ENCODE measurements at regions not wholly inside any gene's neighbourhood (a gene's known extent, or its start where the extent isn't known, plus 50 kb on each side); places are given as distances from the start of the nearest gene placed in this dataset.

DNA sequence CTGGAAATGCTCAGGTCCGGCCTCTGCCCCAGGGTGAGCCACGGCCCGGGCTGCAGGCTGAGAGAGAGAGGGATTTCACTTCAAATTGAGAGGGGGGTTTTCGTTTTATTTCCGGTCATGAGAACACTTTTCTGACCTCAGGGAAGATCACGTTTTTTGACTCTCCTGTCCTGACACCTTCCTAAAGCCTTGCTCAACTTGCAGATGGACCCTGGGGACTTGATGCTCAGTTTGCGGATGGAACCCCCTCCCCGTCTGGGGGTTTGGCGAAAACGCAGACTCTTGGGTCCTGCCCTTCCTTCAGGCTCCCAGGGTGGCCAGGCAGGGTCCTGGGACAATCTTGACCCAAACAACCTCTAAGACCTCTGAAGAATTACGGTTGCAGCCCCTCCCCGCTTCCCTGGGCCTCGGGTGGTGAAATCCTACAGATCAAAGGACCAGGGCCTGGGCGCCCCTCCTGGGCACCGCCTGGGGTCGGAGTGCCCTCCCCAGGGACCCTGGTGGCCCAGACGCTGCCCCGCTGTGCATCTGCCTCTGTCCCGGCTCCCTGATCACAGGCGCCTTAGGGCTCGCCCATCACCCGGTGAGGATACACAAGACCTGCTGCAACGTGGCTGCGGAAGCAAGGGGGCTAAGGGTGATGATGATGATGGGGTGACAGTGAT lies 148.2 kb downstream of the ERMARD start:
- DNase-seq: no peak

GRCh38 chr6:169898788-169899480 lies 147.5 kb downstream of the ERMARD start:
- no peak for DNase-seq

GRCh38 chr6:169897601-169898358 lies 146.4 kb downstream of the ERMARD start:
- DNase-seq: no peak

DNA sequence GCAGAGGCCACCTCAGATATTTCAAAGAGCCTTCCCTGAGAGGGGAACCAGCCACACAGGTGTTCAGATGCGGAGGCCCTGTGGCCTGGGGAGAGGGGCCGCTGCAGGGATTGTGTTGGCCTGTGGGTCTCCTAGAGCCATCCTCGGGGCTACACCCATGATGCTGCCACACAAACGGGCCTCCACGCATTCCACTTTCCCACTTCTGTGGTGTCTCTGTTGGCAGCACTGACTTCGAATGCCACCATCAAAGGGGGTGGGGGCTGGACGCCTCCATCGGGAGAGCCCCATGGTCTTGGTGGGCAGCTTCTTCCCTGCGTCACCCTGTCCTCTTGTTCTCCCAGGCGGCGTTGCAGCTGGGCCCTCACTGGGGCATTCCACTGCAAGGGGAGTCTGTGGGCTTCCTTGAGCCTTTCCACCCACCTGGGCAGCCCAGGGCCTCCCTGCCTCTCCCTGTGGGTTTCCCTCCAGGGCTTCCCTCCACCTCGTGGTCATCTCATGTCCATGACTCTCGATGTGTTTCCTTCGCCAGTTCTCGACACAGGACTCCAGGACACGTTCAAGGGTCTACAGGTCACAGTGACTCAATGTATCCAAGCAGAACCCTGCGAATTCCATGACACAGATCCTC lies 145.5 kb downstream of the ERMARD start:
- DNase-seq: no peak

GRCh38 chr6:169895926-169896761 lies 144.7 kb downstream of the ERMARD start:
- DNase-seq: no peak

DNA sequence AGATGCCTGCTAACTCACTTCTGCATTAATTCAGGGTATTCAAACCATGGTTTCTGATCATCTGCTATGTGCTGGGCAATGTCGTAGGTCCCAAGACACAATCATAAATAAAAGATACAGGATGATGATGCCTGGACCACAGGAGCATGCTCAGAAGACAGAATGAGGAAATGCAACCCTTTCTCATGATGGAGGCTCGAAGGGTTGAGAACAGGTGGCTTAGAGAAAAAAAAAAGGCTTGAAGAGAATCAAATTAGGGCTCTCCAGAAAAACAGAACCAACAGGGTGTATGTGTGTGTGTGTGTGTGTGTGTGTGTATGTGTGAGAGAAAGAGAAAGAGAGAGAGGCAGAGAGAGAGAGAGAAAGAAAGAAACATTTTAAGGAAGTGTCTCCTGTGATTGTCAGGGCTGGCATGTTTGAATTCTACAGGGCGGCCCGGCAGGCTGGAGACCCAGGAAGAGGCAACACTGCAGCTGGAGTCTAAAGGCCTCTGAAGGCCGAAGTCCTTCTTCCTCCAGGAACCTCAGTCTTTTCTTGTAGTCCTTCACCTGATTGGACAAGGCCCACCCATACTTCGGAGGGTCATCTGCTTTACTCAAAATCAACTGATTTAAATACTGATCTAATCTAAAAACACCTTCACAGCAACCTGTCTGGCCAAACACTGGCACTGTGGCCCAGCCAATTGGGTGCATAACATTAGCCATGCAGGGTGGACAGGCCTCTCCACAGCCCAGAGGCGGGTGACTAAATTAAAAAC lies 143.8 kb downstream of the ERMARD start:
- no peak for DNase-seq

GRCh38 chr6:169894377-169894960 lies 143.0 kb downstream of the ERMARD start:
- DNase-seq: no peak

GRCh38 chr6:169893624-169894023 lies 142.2 kb downstream of the ERMARD start:
- no peak for DNase-seq

DNA sequence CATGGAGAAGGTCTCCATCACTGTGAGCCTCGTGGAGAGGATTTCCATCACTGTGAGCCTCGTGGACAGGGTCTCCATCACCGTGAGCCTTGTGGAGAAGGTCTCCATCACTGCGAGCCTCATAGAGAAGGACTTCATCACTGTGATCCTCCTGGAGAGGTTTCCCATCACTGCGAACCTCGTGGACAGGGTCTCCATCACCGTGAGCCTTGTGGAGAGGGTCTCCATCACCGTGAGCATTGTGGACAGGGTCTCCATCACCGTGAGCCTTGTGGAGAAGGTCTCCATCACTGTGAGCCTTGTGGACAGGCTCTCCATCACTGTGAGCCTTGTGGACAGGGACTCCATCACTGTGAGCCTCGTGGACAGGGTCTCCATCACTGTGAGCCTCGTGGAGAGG lies 140.4 kb downstream of the ERMARD start:
- no peak for DNase-seq

DNA sequence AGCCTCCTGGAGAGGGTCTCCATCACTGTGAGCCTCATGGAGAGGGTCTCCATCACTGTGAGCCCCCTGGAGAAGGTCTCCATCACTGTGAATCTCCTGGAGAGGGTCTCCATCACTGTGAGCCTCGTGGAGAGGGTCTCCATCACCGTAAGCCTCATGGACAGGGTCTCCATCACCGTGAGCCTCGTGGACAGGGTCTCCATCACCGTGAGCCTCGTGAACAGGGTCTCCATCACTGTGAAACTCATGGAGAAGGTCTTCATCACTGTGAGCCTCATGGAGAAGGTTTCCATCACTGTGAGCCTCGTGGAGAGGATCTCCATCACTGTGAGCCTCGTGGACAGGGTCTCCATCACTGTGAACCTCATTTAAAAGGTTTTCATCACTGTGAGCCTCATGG lies 140.0 kb downstream of the ERMARD start:
- no peak for DNase-seq

DNA sequence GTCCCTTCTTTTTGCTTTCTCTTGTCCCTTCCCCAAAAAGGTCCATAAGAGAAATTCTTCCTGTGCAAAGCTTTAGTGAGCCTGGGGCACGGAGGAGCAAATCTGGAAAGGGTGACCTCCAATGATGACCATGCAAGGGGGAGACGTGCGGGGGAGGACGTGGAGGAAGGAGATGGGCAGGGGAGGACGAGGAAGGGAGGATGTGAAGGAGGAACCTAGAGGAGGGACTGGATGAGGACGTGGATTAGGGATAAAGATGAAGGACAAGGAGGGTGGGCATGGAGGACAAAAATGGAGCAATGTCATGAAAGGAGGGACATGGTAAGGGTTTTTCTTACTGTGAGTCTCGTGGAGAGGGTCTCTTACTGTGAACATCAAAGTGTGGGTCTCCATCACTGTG lies 139.5 kb downstream of the ERMARD start:
- DNase-seq: no peak

GRCh38 chr6:169890049-169890448 lies 138.6 kb downstream of the ERMARD start:
- DNase-seq: no peak

DNA sequence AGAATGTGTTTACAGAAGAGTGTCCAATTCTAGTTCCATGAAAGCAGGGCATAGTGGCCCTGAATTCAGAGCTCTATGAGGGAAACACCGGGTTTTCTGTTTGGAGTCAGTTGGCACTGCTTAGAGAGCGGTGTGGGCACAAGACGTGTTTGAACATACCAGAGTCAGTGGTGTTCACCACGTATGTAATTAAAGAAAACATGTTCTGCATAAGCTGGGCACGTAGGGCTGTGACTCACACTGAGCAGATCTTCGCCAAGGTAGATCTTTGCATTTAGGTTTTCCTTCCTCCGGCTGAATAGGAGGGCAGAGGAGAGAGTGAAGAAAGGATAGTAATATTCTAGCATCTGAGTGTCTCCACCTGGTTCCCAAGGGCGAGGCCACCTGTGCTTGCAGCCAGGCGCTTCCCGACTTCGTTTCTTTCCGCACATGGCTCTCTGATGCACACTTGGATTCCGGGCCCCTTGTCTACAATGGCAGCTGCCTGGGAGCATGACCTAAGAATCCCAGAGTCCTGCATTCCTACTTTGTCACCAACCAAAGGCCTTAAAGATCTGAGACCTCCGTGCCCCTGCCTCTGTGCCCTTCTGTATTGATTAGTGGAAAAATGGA lies 136.2 kb downstream of the ERMARD start:
- DNase-seq: no peak

DNA sequence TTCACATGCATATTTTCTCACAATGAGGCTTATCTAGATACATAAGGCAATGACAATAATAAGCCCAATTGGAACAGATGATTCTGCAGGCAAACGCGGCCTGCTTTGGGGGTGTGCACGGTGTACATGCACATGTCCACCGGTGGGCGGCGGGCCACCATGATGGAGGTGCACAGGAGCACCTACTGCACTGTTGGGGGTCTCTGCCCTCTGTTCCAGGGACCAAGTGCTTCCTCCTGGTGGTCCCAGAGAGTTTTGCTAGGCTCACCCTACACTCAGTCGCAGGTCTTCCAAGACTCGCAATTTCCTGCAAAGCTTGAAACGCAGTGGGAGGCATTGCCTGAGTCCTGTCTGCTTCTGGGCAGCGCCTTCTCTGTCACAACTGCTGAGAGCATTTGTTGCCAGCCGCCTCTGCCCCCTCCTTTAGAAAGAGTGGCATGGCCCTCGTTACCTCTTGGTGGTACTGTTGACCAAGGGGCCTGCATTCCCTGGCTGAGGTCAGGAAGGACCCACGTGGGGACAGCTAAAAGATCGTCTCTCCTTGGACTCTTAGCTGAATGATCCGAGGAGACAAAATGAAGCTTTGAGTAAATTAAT lies 135.3 kb downstream of the ERMARD start:
- no peak for DNase-seq

DNA sequence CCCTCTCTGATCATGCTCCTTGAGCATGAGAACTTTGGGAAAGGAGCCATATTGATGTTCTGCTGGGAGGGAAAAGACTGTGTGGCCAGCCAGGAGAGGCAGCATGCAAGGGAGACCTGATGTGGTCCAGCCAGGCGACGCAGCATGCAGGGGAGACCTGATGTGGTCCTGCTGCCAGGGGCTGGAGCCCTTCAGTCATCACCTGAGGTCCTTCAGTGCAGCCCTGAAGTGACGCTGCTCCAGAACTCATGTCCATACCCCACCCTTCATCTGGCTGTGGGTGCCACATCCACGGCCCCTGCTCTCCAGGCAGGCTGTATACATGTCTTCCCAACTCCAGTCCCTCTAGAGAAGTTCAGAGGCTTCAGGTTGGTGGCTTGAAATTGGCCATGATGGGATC lies 134.4 kb downstream of the ERMARD start:
- DNase-seq: no peak

- no peak for DNase-seq
Observed at GRCh38 chr6:169885131-169885530, 133.7 kb downstream of the ERMARD start.

GRCh38 chr6:169884158-169884557 lies 132.7 kb downstream of the ERMARD start:
- DNase-seq: no peak

- DNase-seq: no peak
Observed at GRCh38 chr6:169883316-169883715, 131.9 kb downstream of the ERMARD start.

GRCh38 chr6:169881976-169882375 lies 130.6 kb downstream of the ERMARD start:
- DNase-seq: no peak

GRCh38 chr6:169881398-169881797 lies 130.0 kb downstream of the ERMARD start:
- no peak for DNase-seq
